Mammary epithelial cell (primary cell): ENCODE measurements at regions not wholly inside any gene's neighbourhood (a gene's known extent, or its start where the extent isn't known, plus 50 kb on each side); places are given as distances from the start of the nearest gene placed in this dataset.

Source experiments
- EZH2 ChIP-seq: IDR thresholded peaks from 2 replicates; pipeline ENCODE4 v1.6.1; 2012; ENCODE audit warnings: low read length, inconsistent platforms, borderline replicate concordance
- TF ChIP-seq, protein P1 (sequence below), 2 donors: IDR thresholded peaks in 1 of 2; conservative IDR thresholded peaks in 1 of 2; 2 replicates each; pipeline ENCODE4 v1.5.1; 2011 to 2012; ENCODE audit warnings: inconsistent platforms in 2 of 2, low read length in 2 of 2, mild to moderate bottlenecking in 2 of 2, control low read depth in 1 of 2, low read depth in 1 of 2; ENCODE audit not compliant: insufficient read depth in 1 of 2; ENCODE audit errors: extremely low read depth in 1 of 2

DNA sequence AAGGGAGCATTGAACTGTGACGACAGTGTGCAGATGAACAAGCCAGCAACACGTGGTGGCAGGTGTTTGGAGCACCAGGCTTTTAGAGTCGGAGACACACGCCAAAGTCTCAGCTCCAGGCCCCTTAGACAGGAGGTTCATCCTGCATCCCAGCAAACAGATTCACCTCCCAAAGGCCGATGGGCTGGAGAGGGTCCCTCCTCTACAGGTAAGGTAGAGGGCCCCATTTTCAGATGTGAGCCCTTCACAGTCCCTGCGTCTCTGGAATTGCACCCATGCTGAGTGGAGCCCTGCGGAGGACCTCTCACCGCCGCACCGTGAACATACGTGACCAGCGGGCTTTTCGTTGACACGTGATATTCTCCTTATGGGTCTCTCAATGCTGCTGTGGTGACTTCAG is 109.0 kb upstream of the B3GAT1 start:
- TF ChIP-seq, protein P1, sequence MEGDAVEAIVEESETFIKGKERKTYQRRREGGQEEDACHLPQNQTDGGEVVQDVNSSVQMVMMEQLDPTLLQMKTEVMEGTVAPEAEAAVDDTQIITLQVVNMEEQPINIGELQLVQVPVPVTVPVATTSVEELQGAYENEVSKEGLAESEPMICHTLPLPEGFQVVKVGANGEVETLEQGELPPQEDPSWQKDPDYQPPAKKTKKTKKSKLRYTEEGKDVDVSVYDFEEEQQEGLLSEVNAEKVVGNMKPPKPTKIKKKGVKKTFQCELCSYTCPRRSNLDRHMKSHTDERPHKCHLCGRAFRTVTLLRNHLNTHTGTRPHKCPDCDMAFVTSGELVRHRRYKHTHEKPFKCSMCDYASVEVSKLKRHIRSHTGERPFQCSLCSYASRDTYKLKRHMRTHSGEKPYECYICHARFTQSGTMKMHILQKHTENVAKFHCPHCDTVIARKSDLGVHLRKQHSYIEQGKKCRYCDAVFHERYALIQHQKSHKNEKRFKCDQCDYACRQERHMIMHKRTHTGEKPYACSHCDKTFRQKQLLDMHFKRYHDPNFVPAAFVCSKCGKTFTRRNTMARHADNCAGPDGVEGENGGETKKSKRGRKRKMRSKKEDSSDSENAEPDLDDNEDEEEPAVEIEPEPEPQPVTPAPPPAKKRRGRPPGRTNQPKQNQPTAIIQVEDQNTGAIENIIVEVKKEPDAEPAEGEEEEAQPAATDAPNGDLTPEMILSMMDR (conservative IDR thresholded peaks at IDR 0.05 in 1 of 2, IDR thresholded peaks at IDR 0.05 in 1 of 2; ENCODE audit: extremely low read depth in 1 of 2, insufficient read depth in 1 of 2, low read depth in 1 of 2, low read length in 2 of 2) = no peak
- TF ChIP-seq EZH2 = no peak
